ENCODE measurements at regions not wholly inside any gene's neighbourhood (a gene's known extent, or its start where the extent isn't known, plus 50 kb on each side); places are given as distances from the start of the nearest gene placed in this dataset.

- DNase-seq (ENCODE audit: low read depth in 1 of 2, low spot score in 1 of 2), result no peak
- no peak overlapping the region for H3K4me3 ChIP-seq
- no peaks in the 10 kb centered on the region for H3K4me1 ChIP-seq (ENCODE audit: low read depth)
- H3K9me3 ChIP-seq (ENCODE audit: low read depth), result no peaks in the 10 kb centered on the region
- TF ChIP-seq, protein P1, sequence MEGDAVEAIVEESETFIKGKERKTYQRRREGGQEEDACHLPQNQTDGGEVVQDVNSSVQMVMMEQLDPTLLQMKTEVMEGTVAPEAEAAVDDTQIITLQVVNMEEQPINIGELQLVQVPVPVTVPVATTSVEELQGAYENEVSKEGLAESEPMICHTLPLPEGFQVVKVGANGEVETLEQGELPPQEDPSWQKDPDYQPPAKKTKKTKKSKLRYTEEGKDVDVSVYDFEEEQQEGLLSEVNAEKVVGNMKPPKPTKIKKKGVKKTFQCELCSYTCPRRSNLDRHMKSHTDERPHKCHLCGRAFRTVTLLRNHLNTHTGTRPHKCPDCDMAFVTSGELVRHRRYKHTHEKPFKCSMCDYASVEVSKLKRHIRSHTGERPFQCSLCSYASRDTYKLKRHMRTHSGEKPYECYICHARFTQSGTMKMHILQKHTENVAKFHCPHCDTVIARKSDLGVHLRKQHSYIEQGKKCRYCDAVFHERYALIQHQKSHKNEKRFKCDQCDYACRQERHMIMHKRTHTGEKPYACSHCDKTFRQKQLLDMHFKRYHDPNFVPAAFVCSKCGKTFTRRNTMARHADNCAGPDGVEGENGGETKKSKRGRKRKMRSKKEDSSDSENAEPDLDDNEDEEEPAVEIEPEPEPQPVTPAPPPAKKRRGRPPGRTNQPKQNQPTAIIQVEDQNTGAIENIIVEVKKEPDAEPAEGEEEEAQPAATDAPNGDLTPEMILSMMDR (IDR thresholded peaks at IDR 0.05; ENCODE audit: low read depth, low read length), result no peak
- H3K27me3 ChIP-seq, result no peaks in the 10 kb centered on the region
- no peak overlapping the region for H3K27ac ChIP-seq
- H3K36me3 ChIP-seq, result no peaks in the 10 kb centered on the region
Measured at GRCh38 chr4:66585767-66586166, 915.5 kb upstream of the EPHA5 start.

DNA sequence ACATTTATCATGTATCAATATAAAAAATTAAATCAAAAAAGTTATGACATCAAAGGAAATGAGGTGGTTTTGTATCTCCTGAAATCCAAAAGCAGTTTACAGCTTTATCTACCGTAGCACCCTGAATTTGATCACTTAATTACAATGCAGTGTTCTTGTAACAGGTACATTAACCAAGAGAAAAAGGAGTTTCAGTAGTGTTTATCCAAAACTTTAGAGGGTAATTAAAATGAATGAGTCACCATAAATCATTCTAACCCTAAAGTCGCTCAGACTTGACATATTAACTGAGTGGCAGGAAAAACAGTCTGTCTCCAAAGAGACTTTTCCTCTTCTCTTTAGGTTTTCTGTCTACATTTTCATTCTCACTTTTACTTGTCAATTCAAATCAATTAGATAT, 907.6 kb upstream of the EPHA5 start:
- Histone ChIP-seq H3K4me3 (no peak overlapping the region), H3K36me3 (no peaks in the 10 kb centered on the region), H3K4me1 (ENCODE audit: low read depth) (no peaks in the 10 kb centered on the region), H3K27ac (no peak overlapping the region), H3K9me3 (ENCODE audit: low read depth) (no peaks in the 10 kb centered on the region), H3K27me3 (no peaks in the 10 kb centered on the region)
- no peak for DNase-seq (ENCODE audit: low read depth in 1 of 2, low spot score in 1 of 2)
- TF ChIP-seq, protein P1 (IDR thresholded peaks at IDR 0.05; ENCODE audit: low read depth, low read length), result no peak

GRCh38 chr4:66575008-66575696, 904.9 kb upstream of the EPHA5 start:
- Histone ChIP-seq H3K4me1 (ENCODE audit: low read depth) (no peaks in the 10 kb centered on the region), H3K36me3 (no peaks in the 10 kb centered on the region), H3K27me3 (no peaks in the 10 kb centered on the region), H3K9me3 (ENCODE audit: low read depth) (no peaks in the 10 kb centered on the region), H3K27ac (no peak overlapping the region), H3K4me3 (no peak overlapping the region)
- DNase-seq (ENCODE audit: low read depth in 1 of 2, low spot score in 1 of 2), result peak in 1 of 2 donors; percentile 76
- TF ChIP-seq, protein P1 (IDR thresholded peaks at IDR 0.05; ENCODE audit: low read depth, low read length), result no peak

DNA sequence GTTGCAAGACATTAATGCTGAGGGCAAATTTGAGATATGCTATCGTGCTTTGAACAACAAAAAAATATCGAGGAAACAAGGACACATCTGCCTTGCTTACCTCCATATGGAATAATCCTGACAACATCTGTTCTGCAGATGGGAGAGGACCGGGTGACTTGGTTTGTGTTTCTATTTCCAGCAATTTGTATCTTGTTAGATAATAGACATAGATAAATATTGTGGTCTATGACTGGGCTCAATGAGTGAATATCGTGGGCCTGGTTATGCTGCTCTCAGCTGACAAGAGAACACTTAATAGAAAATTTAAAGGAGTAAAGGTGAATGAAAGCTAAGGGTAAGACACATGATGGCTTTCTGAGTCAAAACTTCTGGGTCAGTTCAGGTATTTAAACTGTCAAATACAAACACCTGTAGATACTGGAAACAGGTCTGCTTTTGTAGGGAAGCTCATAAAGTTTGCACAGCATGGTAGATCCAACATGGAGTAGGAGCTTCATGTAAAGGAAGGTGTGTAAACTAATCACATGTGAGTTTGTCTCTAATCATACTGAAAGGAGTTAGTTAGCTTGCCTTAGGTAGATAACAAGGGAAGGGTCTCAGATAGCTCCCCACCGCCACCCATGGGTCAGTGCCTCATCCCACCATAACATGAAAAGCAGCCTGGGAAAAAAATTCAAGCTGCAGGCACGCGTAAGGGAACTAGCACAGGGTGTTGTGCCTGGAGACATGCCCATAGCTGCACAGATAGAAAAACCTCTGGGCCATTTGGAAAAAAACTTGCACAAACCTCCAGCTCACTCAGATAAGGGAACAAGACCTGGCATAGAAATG, 904.1 kb upstream of the EPHA5 start:
- Histone ChIP-seq H3K36me3 (no peaks in the 10 kb centered on the region), H3K4me3 (no peak overlapping the region), H3K4me1 (ENCODE audit: low read depth) (no peaks in the 10 kb centered on the region), H3K27me3 (no peaks in the 10 kb centered on the region), H3K27ac (no peak overlapping the region), H3K9me3 (ENCODE audit: low read depth) (no peaks in the 10 kb centered on the region)
- peak in 1 of 2 donors; percentile 70 for DNase-seq (ENCODE audit: low read depth in 1 of 2, low spot score in 1 of 2)
- TF ChIP-seq, protein P1 (IDR thresholded peaks at IDR 0.05; ENCODE audit: low read depth, low read length), result no peak

GRCh38 chr4:66572949-66573348, 902.7 kb upstream of the EPHA5 start:
- Histone ChIP-seq H3K27me3 (no peaks in the 10 kb centered on the region), H3K4me1 (ENCODE audit: low read depth) (no peaks in the 10 kb centered on the region), H3K27ac (no peak overlapping the region), H3K36me3 (no peaks in the 10 kb centered on the region), H3K9me3 (ENCODE audit: low read depth) (no peaks in the 10 kb centered on the region), H3K4me3 (no peak overlapping the region)
- TF ChIP-seq, protein P1 (IDR thresholded peaks at IDR 0.05; ENCODE audit: low read depth, low read length), result no peak
- DNase-seq (ENCODE audit: low read depth in 1 of 2, low spot score in 1 of 2), result peak in 1 of 2 donors; percentile 78
